ENCODE measurements at regions not wholly inside any gene's neighbourhood (a gene's known extent, or its start where the extent isn't known, plus 50 kb on each side); places are given as distances from the start of the nearest gene placed in this dataset.

DNA sequence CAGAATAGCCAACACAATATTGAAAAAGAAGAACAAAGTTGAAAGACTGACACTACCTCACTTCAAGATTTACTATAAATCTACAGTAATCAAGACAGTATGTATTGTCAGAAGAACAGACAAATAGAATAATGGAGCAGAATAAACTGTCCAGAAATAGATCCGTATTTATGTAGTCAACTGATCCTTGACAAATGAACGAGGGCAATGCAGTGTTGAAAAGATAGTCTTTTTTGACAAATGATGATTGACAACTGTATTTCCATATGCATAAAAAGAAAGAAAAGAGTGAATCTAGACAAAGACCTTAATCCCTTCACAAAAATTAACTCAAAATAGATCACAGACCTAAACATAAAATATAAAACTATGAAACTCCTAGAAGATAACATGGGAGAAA lies 767.1 kb downstream of the KCNA4 start:
- no peak for TF ChIP-seq CTCF (IDR thresholded peaks at IDR 0.05)

DNA sequence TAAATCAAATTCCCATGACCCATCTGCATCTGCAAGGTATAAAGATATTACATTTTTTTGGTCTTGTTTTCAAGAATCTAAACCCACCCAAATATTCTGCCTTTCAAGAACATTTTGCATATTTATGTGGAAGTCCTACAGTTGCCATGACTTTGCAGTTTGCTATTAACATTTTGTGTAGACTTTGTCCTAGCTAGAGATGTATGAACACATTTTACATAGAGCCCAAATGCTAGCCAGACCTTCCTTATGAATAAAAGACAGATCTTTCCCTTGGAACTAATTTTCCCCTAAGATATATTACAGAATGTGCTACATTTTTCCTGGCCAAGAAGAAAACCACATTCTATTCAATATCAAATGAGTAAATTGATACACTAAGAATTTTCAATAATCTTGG lies 772.5 kb downstream of the KCNA4 start:
- no peak for TF ChIP-seq CTCF (IDR thresholded peaks at IDR 0.05)

- TF ChIP-seq CTCF (IDR thresholded peaks at IDR 0.05): no peak
These were observed 773.2 kb downstream of the KCNA4 start for GRCh38 chr11:29243616-29244015.

- TF ChIP-seq CTCF (IDR thresholded peaks at IDR 0.05): no peak
These were observed 784.8 kb downstream of the KCNA4 start for GRCh38 chr11:29231991-29232390.

GRCh38 chr11:29231586-29231985 lies 785.2 kb downstream of the KCNA4 start:
- no peak for TF ChIP-seq CTCF (IDR thresholded peaks at IDR 0.05)

DNA sequence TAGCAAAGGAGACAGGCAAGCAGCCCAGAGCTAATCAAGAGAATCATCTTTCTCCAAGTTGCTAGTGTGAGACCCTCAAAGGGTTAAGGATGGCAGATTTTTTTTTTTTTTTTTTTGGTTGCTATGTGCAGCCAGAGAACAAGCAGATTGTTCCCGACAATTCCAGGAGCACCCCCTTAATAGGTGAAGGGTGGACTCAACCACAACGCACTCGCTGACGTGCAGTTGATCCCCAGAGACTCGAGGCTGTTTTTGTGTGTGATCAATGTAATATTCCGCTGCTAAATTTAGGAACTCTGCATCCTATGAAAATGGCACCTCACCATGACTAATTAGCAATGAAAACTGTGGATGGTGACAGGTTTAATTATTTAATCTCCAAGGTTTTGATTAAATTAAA lies 789.0 kb downstream of the KCNA4 start:
- no peak for TF ChIP-seq CTCF (IDR thresholded peaks at IDR 0.05)

GRCh38 chr11:29224739-29225384 lies 792.0 kb downstream of the KCNA4 start:
- no peak for TF ChIP-seq CTCF (IDR thresholded peaks at IDR 0.05)

- TF ChIP-seq CTCF (IDR thresholded peaks at IDR 0.05): no peak
These were observed 798.9 kb downstream of the KCNA4 start for GRCh38 chr11:29217901-29218300.

Data from LNCAP (cell line).